Fibroblast of lung (primary cell): ENCODE measurements at regions not wholly inside any gene's neighbourhood (a gene's known extent, or its start where the extent isn't known, plus 50 kb on each side); places are given as distances from the start of the nearest gene placed in this dataset.

Experiments used
- DNase-seq, 2 donors: peaks; one replicate each; pipeline versions ENCODE4 v3.0.0 to v3.0.0-alpha.2; 2010; ENCODE audit warnings: low read depth in 2 of 2
- H2AFZ ChIP-seq: 2 replicates; pipeline ENCODE4 v1.5.1; 2012; ENCODE audit warnings: low read length, control low read depth, inconsistent platforms
- H3K27ac ChIP-seq: 2 replicates; pipeline ENCODE4 v1.5.1; 2011; ENCODE audit warnings: low read length, control low read depth; ENCODE audit not compliant: insufficient read depth
- H3K27me3 ChIP-seq: 2 replicates; pipeline ENCODE4 v1.5.1; 2011; ENCODE audit warnings: mild to moderate bottlenecking, low read length; ENCODE audit not compliant: control insufficient read depth, insufficient read depth
- H3K36me3 ChIP-seq: 2 replicates; pipeline ENCODE4 v1.5.1; 2011; ENCODE audit warnings: low read length; ENCODE audit not compliant: control insufficient read depth, insufficient read depth
- H3K4me1 ChIP-seq: 2 replicates; pipeline ENCODE4 v1.5.1; 2011; ENCODE audit warnings: low read length; ENCODE audit not compliant: control insufficient read depth, insufficient read depth; ENCODE audit errors: extremely low read depth
- H3K4me2 ChIP-seq: 2 replicates; pipeline ENCODE4 v1.5.1; 2011; ENCODE audit warnings: low read length, control low read depth; ENCODE audit not compliant: insufficient read depth; ENCODE audit errors: extremely low read depth
- H3K4me3 ChIP-seq, 4 experiments: fragments of 200-600 bp in 1 of 4; sonication (generic) in 1 of 4; replicated peaks in 1 of 4; 2 replicates each; pipeline ENCODE4 v1.5.1; 2011 to 2016; ENCODE audit warnings: low read length in 4 of 4, low read depth in 3 of 4, mild to moderate bottlenecking in 3 of 4, control low read depth in 2 of 4, inconsistent platforms in 1 of 4, mixed read lengths in 1 of 4; ENCODE audit not compliant: insufficient read depth in 1 of 4; ENCODE audit errors: control extremely low read depth in 1 of 4
- H3K79me2 ChIP-seq: 2 replicates; pipeline ENCODE4 v1.5.1; 2012; ENCODE audit warnings: mild to moderate bottlenecking, low read length, inconsistent platforms; ENCODE audit not compliant: control insufficient read depth, insufficient read depth
- H3K9ac ChIP-seq: 2 replicates; pipeline ENCODE4 v1.5.1; 2011; ENCODE audit warnings: mild to moderate bottlenecking, low read length, control low read depth; ENCODE audit not compliant: insufficient read depth
- H3K9me3 ChIP-seq: 2 replicates; pipeline ENCODE4 v1.5.1; 2012; ENCODE audit warnings: low read depth, low read length; ENCODE audit not compliant: control insufficient read depth, insufficient read depth
- H4K20me1 ChIP-seq: 2 replicates; pipeline ENCODE4 v1.5.1; 2011; ENCODE audit warnings: low read length; ENCODE audit not compliant: control insufficient read depth, insufficient read depth; ENCODE audit errors: extremely low read depth
- EZH2 ChIP-seq: IDR thresholded peaks from 2 replicates; pipeline ENCODE4 v1.5.1; 2012; ENCODE audit warnings: low read length, control low read depth, mild to moderate bottlenecking; ENCODE audit errors: missing control alignments
- TF ChIP-seq, protein P1 (sequence below), 2 donors: IDR thresholded peaks in 1 of 2; conservative IDR thresholded peaks in 1 of 2; 1 replicate in 1 of 2; 2 replicates in 1 of 2; pipeline ENCODE4 v1.5.1; 2011 to 2012; ENCODE audit warnings: low read length in 2 of 2, control low read depth in 1 of 2, inconsistent platforms in 1 of 2, low read depth in 1 of 2, mild to moderate bottlenecking in 1 of 2

GRCh38 chr6:149136273-149136912 is 181.1 kb upstream of the TAB2 start:
- H3K79me2 ChIP-seq: no peaks in the 10 kb centered on the region
- no peak overlapping the region for H2AFZ ChIP-seq
- TF ChIP-seq EZH2: no peak
- TF ChIP-seq, protein P1, sequence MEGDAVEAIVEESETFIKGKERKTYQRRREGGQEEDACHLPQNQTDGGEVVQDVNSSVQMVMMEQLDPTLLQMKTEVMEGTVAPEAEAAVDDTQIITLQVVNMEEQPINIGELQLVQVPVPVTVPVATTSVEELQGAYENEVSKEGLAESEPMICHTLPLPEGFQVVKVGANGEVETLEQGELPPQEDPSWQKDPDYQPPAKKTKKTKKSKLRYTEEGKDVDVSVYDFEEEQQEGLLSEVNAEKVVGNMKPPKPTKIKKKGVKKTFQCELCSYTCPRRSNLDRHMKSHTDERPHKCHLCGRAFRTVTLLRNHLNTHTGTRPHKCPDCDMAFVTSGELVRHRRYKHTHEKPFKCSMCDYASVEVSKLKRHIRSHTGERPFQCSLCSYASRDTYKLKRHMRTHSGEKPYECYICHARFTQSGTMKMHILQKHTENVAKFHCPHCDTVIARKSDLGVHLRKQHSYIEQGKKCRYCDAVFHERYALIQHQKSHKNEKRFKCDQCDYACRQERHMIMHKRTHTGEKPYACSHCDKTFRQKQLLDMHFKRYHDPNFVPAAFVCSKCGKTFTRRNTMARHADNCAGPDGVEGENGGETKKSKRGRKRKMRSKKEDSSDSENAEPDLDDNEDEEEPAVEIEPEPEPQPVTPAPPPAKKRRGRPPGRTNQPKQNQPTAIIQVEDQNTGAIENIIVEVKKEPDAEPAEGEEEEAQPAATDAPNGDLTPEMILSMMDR (conservative IDR thresholded peaks at IDR 0.05 in 1 of 2, IDR thresholded peaks at IDR 0.05 in 1 of 2; ENCODE audit: low read depth in 1 of 2, low read length in 2 of 2): no peak
- H3K4me3 ChIP-seq: no peak overlapping the region
- H3K27me3 ChIP-seq: no peaks in the 10 kb centered on the region
- no peak overlapping the region for H3K4me2 ChIP-seq
- H4K20me1 ChIP-seq: no peaks in the 10 kb centered on the region
- no peaks in the 10 kb centered on the region for H3K9me3 ChIP-seq
- H3K27ac ChIP-seq: no peak overlapping the region
- no peaks in the 10 kb centered on the region for H3K36me3 ChIP-seq
- no peak overlapping the region for H3K9ac ChIP-seq
- H3K4me1 ChIP-seq: no peaks in the 10 kb centered on the region
- DNase-seq: no peak

DNA sequence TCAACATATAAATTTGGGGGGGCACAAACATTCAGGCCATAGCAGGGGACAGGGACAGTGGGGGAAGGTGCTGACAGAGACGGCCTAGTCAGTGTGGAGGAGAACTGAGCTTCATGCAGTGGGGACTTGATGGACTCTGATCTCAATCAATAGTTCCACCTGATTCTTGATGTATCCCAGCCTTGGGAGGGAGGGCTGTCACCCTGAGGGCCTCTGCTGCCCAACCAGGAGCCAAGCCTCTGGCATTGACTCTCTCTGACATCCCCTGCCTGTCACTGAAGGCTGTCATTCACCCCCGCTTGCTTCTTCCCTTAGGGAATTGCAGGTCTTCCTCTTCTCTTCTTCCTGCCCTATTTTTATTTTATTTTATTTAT is 180.6 kb upstream of the TAB2 start:
- no peaks in the 10 kb centered on the region for H3K4me1 ChIP-seq
- H3K27ac ChIP-seq: no peak overlapping the region
- H3K9me3 ChIP-seq: no peaks in the 10 kb centered on the region
- no peaks in the 10 kb centered on the region for H3K27me3 ChIP-seq
- no peak overlapping the region for H3K9ac ChIP-seq
- no peak overlapping the region for H2AFZ ChIP-seq
- H3K4me3 ChIP-seq: no peak overlapping the region
- H3K36me3 ChIP-seq: no peaks in the 10 kb centered on the region
- H3K79me2 ChIP-seq: no peaks in the 10 kb centered on the region
- TF ChIP-seq, protein P1 (conservative IDR thresholded peaks at IDR 0.05 in 1 of 2, IDR thresholded peaks at IDR 0.05 in 1 of 2; ENCODE audit: low read depth in 1 of 2, low read length in 2 of 2): no peak
- TF ChIP-seq EZH2: no peak
- no peak for DNase-seq
- no peak overlapping the region for H3K4me2 ChIP-seq
- H4K20me1 ChIP-seq: no peaks in the 10 kb centered on the region

GRCh38 chr6:149137594-149137993 is 179.9 kb upstream of the TAB2 start:
- H3K9me3 ChIP-seq: no peaks in the 10 kb centered on the region
- no peaks in the 10 kb centered on the region for H3K36me3 ChIP-seq
- TF ChIP-seq, protein P1 (conservative IDR thresholded peaks at IDR 0.05 in 1 of 2, IDR thresholded peaks at IDR 0.05 in 1 of 2; ENCODE audit: low read depth in 1 of 2, low read length in 2 of 2): no peak
- TF ChIP-seq EZH2: no peak
- peak in 1 of 2 donors; percentile 38 for DNase-seq
- H3K4me1 ChIP-seq: no peaks in the 10 kb centered on the region
- no peak overlapping the region for H2AFZ ChIP-seq
- no peaks in the 10 kb centered on the region for H4K20me1 ChIP-seq
- no peak overlapping the region for H3K4me3 ChIP-seq
- H3K27me3 ChIP-seq: no peaks in the 10 kb centered on the region
- no peak overlapping the region for H3K4me2 ChIP-seq
- H3K27ac ChIP-seq: no peak overlapping the region
- H3K79me2 ChIP-seq: no peaks in the 10 kb centered on the region
- no peak overlapping the region for H3K9ac ChIP-seq
